ENCODE measurements at regions not wholly inside any gene's neighbourhood (a gene's known extent, or its start where the extent isn't known, plus 50 kb on each side); places are given as distances from the start of the nearest gene placed in this dataset.
A peak's percentile ranks its signal among the peaks of the same experiment; 100 is the strongest.

- ATAC-seq (no peak), DNase-seq (ENCODE audit: low spot score) (no peak)
- H3K4me1 ChIP-seq (ENCODE audit: insufficient read depth): no peaks in the 10 kb centered on the region
- H3K27ac ChIP-seq (ENCODE audit: low read depth): no peak overlapping the region
- no peaks in the 10 kb centered on the region for H3K9me3 Mint-ChIP-seq
- no peaks in the 10 kb centered on the region for H3K27me3 Mint-ChIP-seq (ENCODE audit: insufficient read depth, low read depth, poor library complexity)
- no peaks in the 10 kb centered on the region for H3K27me3 ChIP-seq (ENCODE audit: insufficient read depth)
- no peak overlapping the region for H3K4me2 ChIP-seq
- H3K4me3 ChIP-seq: no peak overlapping the region
- peaks cover 21% of the 10 kb centered on the region for H3K4me1 Mint-ChIP-seq
- H3K36me3 ChIP-seq (ENCODE audit: insufficient read depth): no peaks in the 10 kb centered on the region
- H3K9me2 ChIP-seq (ENCODE audit: insufficient read depth): peaks cover 17% of the 10 kb centered on the region; the same call in 1 of the 2 replicates
- no peaks in the 10 kb centered on the region for H4K20me1 ChIP-seq (replicated peaks; ENCODE audit: insufficient read depth)
- H3F3A ChIP-seq (replicated peaks; ENCODE audit: low read depth): no peaks in the 10 kb centered on the region
- no peak overlapping the region for H3K27ac Mint-ChIP-seq
- no peaks in the 10 kb centered on the region for H3K79me2 ChIP-seq (replicated peaks; ENCODE audit: insufficient read depth)
- no peak for TF ChIP-seq EZH2phosphoT487 (IDR thresholded peaks at IDR 0.05; ENCODE audit: unreplicated experiment)
- TF ChIP-seq, protein P1, sequence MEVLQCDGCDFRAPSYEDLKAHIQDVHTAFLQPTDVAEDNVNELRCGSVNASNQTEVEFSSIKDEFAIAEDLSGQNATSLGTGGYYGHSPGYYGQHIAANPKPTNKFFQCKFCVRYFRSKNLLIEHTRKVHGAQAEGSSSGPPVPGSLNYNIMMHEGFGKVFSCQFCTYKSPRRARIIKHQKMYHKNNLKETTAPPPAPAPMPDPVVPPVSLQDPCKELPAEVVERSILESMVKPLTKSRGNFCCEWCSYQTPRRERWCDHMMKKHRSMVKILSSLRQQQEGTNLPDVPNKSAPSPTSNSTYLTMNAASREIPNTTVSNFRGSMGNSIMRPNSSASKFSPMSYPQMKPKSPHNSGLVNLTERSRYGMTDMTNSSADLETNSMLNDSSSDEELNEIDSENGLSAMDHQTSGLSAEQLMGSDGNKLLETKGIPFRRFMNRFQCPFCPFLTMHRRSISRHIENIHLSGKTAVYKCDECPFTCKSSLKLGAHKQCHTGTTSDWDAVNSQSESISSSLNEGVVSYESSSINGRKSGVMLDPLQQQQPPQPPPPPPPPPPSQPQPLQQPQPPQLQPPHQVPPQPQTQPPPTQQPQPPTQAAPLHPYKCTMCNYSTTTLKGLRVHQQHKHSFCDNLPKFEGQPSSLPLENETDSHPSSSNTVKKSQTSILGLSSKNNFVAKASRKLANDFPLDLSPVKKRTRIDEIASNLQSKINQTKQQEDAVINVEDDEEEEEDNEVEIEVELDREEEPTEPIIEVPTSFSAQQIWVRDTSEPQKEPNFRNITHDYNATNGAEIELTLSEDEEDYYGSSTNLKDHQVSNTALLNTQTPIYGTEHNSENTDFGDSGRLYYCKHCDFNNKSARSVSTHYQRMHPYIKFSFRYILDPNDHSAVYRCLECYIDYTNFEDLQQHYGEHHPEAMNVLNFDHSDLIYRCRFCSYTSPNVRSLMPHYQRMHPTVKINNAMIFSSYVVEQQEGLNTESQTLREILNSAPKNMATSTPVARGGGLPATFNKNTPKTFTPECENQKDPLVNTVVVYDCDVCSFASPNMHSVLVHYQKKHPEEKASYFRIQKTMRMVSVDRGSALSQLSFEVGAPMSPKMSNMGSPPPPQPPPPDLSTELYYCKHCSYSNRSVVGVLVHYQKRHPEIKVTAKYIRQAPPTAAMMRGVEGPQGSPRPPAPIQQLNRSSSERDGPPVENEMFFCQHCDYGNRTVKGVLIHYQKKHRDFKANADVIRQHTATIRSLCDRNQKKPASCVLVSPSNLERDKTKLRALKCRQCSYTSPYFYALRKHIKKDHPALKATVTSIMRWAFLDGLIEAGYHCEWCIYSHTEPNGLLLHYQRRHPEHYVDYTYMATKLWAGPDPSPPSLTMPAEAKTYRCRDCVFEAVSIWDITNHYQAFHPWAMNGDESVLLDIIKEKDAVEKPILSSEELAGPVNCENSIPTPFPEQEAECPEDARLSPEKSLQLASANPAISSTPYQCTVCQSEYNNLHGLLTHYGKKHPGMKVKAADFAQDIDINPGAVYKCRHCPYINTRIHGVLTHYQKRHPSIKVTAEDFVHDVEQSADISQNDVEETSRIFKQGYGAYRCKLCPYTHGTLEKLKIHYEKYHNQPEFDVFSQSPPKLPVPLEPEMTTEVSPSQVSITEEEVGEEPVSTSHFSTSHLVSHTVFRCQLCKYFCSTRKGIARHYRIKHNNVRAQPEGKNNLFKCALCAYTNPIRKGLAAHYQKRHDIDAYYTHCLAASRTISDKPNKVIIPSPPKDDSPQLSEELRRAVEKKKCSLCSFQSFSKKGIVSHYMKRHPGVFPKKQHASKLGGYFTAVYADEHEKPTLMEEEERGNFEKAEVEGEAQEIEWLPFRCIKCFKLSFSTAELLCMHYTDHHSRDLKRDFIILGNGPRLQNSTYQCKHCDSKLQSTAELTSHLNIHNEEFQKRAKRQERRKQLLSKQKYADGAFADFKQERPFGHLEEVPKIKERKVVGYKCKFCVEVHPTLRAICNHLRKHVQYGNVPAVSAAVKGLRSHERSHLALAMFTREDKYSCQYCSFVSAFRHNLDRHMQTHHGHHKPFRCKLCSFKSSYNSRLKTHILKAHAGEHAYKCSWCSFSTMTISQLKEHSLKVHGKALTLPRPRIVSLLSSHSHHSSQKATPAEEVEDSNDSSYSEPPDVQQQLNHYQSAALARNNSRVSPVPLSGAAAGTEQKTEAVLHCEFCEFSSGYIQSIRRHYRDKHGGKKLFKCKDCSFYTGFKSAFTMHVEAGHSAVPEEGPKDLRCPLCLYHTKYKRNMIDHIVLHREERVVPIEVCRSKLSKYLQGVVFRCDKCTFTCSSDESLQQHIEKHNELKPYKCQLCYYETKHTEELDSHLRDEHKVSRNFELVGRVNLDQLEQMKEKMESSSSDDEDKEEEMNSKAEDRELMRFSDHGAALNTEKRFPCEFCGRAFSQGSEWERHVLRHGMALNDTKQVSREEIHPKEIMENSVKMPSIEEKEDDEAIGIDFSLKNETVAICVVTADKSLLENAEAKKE (CRISPR knock-in tag; IDR thresholded peaks at IDR 0.05): no peak
- no peak for TF ChIP-seq NANOG (IDR thresholded peaks at IDR 0.05; ENCODE audit: borderline replicate concordance)
- no peak for TF ChIP-seq STAT1 (IDR thresholded peaks at IDR 0.05; ENCODE audit: unreplicated experiment)
- H2AFZ ChIP-seq: no peak overlapping the region
- no peaks in the 10 kb centered on the region for H3K36me3 Mint-ChIP-seq (ENCODE audit: low read depth)
- H3K4me3 Mint-ChIP-seq: no peak overlapping the region
Measured at GRCh38 chr1:208935517-208936187, 647.9 kb upstream of the CAMK1G start.

GRCh38 chr1:208939537-208940085, 643.9 kb upstream of the CAMK1G start:
- peak overlapping the region; percentile 33; the same call in 1 of the 2 replicates for H2AFZ ChIP-seq
- H4K20me1 ChIP-seq (replicated peaks; ENCODE audit: insufficient read depth): no peaks in the 10 kb centered on the region
- no peaks in the 10 kb centered on the region for H3K9me3 Mint-ChIP-seq
- H3K4me2 ChIP-seq: no peak overlapping the region
- H3K27ac ChIP-seq (ENCODE audit: low read depth): no peak overlapping the region
- no peaks in the 10 kb centered on the region for H3F3A ChIP-seq (replicated peaks; ENCODE audit: low read depth)
- DNase-seq (ENCODE audit: low spot score) (no peak), ATAC-seq (no peak)
- H3K4me1 Mint-ChIP-seq: peaks cover 2% of the 10 kb centered on the region; the same call in 2 of the 3 replicates
- no peaks in the 10 kb centered on the region for H3K27me3 Mint-ChIP-seq (ENCODE audit: insufficient read depth, low read depth, poor library complexity)
- H3K79me2 ChIP-seq (replicated peaks; ENCODE audit: insufficient read depth): no peaks in the 10 kb centered on the region
- H3K4me3 Mint-ChIP-seq: no peak overlapping the region
- H3K36me3 Mint-ChIP-seq (ENCODE audit: low read depth): no peaks in the 10 kb centered on the region
- no peak overlapping the region for H3K27ac Mint-ChIP-seq
- H3K27me3 ChIP-seq (ENCODE audit: insufficient read depth): no peaks in the 10 kb centered on the region
- peaks cover 17% of the 10 kb centered on the region; the same call in 1 of the 2 replicates for H3K9me2 ChIP-seq (ENCODE audit: insufficient read depth)
- H3K36me3 ChIP-seq (ENCODE audit: insufficient read depth): no peaks in the 10 kb centered on the region
- H3K4me3 ChIP-seq: no peak overlapping the region
- no peaks in the 10 kb centered on the region for H3K4me1 ChIP-seq (ENCODE audit: insufficient read depth)
- TF ChIP-seq, protein P1 (CRISPR knock-in tag; IDR thresholded peaks at IDR 0.05): no peak
- no peak for TF ChIP-seq NANOG (IDR thresholded peaks at IDR 0.05; ENCODE audit: borderline replicate concordance)
- no peak for TF ChIP-seq CREB1 (CRISPR knock-in tag; IDR thresholded peaks at IDR 0.05; ENCODE audit: low read depth)

Data from GM23338 (cell line).